ENCODE measurements at regions not wholly inside any gene's neighbourhood (a gene's known extent, or its start where the extent isn't known, plus 50 kb on each side); places are given as distances from the start of the nearest gene placed in this dataset.
"Not testable (repeated sequence)": the region's sequence is repeated elsewhere in the genome, so short reads cannot be mapped to it uniquely, and the experiment has no call there.

GRCh38 chr4:55001538-55001937, 123.9 kb downstream of the KDR start:
- Histone ChIP-seq H3K4me3 (ENCODE audit: control insufficient read depth in 1 of 2, extremely low read depth in 1 of 2, low read length in 1 of 2) (no peak overlapping the region), H3K9me3 (no peaks in the 10 kb centered on the region), H3K4me1 (ENCODE audit: control insufficient read depth in 1 of 2, extremely low read depth in 1 of 2, insufficient read depth in 2 of 2, low read length in 2 of 2) (no peaks in the 10 kb centered on the region), H3K36me3 (ENCODE audit: control insufficient read depth in 2 of 2, extremely low read depth in 1 of 2, insufficient read depth in 1 of 2, low read length in 1 of 2) (no peaks in the 10 kb centered on the region), H3K27me3 (replicated peaks in 1 of 2; ENCODE audit: control insufficient read depth in 2 of 2, extremely low read depth in 1 of 2, insufficient read depth in 2 of 2, low read length in 1 of 2) (no peaks in the 10 kb centered on the region), H3K27ac (ENCODE audit: low read length) (no peak overlapping the region)
- Mint-ChIP-seq H3K4me1 (no peaks in the 10 kb centered on the region), H3K4me3 (no peak overlapping the region), H3K9me3 (no peaks in the 10 kb centered on the region), H3K27me3 (peaks cover 5 to 13% of the 10 kb centered on the region in 2 donors), H3K27ac (no peak overlapping the region), H3K36me3 (no peaks in the 10 kb centered on the region)
- POLR2A ChIA-PET, result no interaction called here
- WGBS (ENCODE audit: insufficient coverage), result no CpG with 5 or more reads among the region's 1 CpG
- no peak for DNase-seq
- CTCF ChIA-PET, result interaction anchor here in 1 of 2 donors (0.6 kb wide), 1 partner anchor 67 kb away, joined by 7 read pairs; no protein-coding TSS in a partner anchor
- ATAC-seq (replicated peaks in 1 of 4), result no peak

DNA sequence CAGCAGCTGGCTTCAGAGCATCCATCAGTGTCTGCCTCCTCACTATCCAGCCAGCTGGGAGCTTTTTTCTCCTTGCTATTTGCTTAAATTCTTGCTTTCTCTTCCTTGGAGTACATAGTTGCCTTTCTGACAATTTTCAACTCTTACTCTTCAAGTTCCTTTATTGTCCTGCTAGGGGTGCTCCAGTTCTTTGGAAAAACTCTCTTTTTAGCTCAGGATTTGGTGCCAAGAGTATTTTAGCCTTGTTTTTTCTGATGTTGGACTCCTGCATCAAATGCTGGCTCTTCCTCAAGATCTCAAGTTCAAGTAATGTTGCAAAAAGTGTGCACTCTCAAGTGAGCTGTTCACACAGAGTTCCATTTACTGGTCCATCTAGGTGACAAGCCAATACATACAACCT, 126.4 kb downstream of the KDR start:
- no peaks in the 10 kb centered on the region for H3K4me1 ChIP-seq (ENCODE audit: control insufficient read depth in 1 of 2, extremely low read depth in 1 of 2, insufficient read depth in 2 of 2, low read length in 2 of 2)
- Mint-ChIP-seq H3K27me3 (peaks cover 5 to 13% of the 10 kb centered on the region in 2 donors), H3K9me3 (no peaks in the 10 kb centered on the region), H3K4me1 (no peaks in the 10 kb centered on the region), H3K27ac (no peak overlapping the region), H3K4me3 (no peak overlapping the region), H3K36me3 (no peaks in the 10 kb centered on the region)
- H3K27ac ChIP-seq (ENCODE audit: low read length), result no peak overlapping the region
- POLR2A ChIA-PET, result no interaction called here
- H3K27me3 ChIP-seq (replicated peaks in 1 of 2; ENCODE audit: control insufficient read depth in 2 of 2, extremely low read depth in 1 of 2, insufficient read depth in 2 of 2, low read length in 1 of 2), result no peaks in the 10 kb centered on the region
- H3K36me3 ChIP-seq (ENCODE audit: control insufficient read depth in 2 of 2, extremely low read depth in 1 of 2, insufficient read depth in 1 of 2, low read length in 1 of 2), result no peaks in the 10 kb centered on the region
- DNase-seq (no peak), ATAC-seq (replicated peaks in 1 of 4) (no peak)
- CTCF ChIA-PET, result no interaction called here
- H3K4me3 ChIP-seq (ENCODE audit: control insufficient read depth in 1 of 2, extremely low read depth in 1 of 2, low read length in 1 of 2), result no peak overlapping the region
- H3K9me3 ChIP-seq, result no peaks in the 10 kb centered on the region

- H3K9me3 ChIP-seq; H3K4me1 ChIP-seq (ENCODE audit: control insufficient read depth in 1 of 2, extremely low read depth in 1 of 2, insufficient read depth in 2 of 2, low read length in 2 of 2); H3K36me3 Mint-ChIP-seq; H3K27ac ChIP-seq (ENCODE audit: low read length); H3K27me3 ChIP-seq (replicated peaks in 1 of 2; ENCODE audit: control insufficient read depth in 2 of 2, extremely low read depth in 1 of 2, insufficient read depth in 2 of 2, low read length in 1 of 2); DNase-seq; CTCF ChIA-PET; H3K27ac Mint-ChIP-seq; ATAC-seq (replicated peaks in 1 of 4); H3K4me1 Mint-ChIP-seq; H3K36me3 ChIP-seq (ENCODE audit: control insufficient read depth in 2 of 2, extremely low read depth in 1 of 2, insufficient read depth in 1 of 2, low read length in 1 of 2); H3K4me3 ChIP-seq (ENCODE audit: control insufficient read depth in 1 of 2, extremely low read depth in 1 of 2, low read length in 1 of 2); H3K4me3 Mint-ChIP-seq; H3K27me3 Mint-ChIP-seq; POLR2A ChIA-PET: not testable (repeated sequence)
- H3K9me3 Mint-ChIP-seq, result peaks cover 7 to 20% (median 12%) of the 10 kb centered on the region in 3 donors
- WGBS (ENCODE audit: insufficient coverage), result 91% methylated on average over 24 of the region's 28 CpGs
Observed at GRCh38 chr4:54993473-54994026, 131.8 kb downstream of the KDR start.

DNA sequence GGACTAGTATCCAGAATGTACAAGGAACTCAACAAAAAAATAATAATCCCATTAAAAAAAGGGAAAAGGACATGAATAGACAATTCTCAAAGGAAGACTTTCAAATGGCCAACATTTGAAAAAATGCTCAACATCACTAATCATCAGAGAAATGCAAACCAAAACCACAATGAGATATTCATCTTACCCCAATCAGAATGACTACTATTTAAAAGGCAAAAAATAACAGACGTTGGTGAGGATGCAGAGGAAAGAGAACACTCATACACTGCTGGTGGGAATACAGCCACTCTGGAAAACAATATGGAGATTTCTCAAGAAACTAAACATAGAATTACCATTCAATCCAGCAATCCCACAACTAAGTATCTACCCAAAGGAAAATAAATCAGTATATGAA, 133.1 kb downstream of the KDR start:
- H3K4me1 Mint-ChIP-seq, result no peaks in the 10 kb centered on the region
- H3K36me3 Mint-ChIP-seq, result no peaks in the 10 kb centered on the region
- no peaks in the 10 kb centered on the region for H3K27me3 ChIP-seq (replicated peaks in 1 of 2; ENCODE audit: control insufficient read depth in 2 of 2, extremely low read depth in 1 of 2, insufficient read depth in 2 of 2, low read length in 1 of 2)
- ChIA-PET CTCF (no interaction called here), POLR2A (no interaction called here)
- H3K4me3 ChIP-seq (ENCODE audit: control insufficient read depth in 1 of 2, extremely low read depth in 1 of 2, low read length in 1 of 2), result no peak overlapping the region
- ATAC-seq (replicated peaks in 1 of 4), result no peak
- no peaks in the 10 kb centered on the region for H3K36me3 ChIP-seq (ENCODE audit: control insufficient read depth in 2 of 2, extremely low read depth in 1 of 2, insufficient read depth in 1 of 2, low read length in 1 of 2)
- H3K27me3 Mint-ChIP-seq, result peaks cover 0 to 4% of the 10 kb centered on the region in 2 donors
- peaks cover 16 to 31% (median 17%) of the 10 kb centered on the region in 3 donors for H3K9me3 Mint-ChIP-seq
- DNase-seq, result no peak
- H3K27ac ChIP-seq (ENCODE audit: low read length), result no peak overlapping the region
- no peaks in the 10 kb centered on the region for H3K4me1 ChIP-seq (ENCODE audit: control insufficient read depth in 1 of 2, extremely low read depth in 1 of 2, insufficient read depth in 2 of 2, low read length in 2 of 2)
- no peak overlapping the region for H3K4me3 Mint-ChIP-seq
- no peak overlapping the region for H3K27ac Mint-ChIP-seq
- H3K9me3 ChIP-seq, result peaks cover 3% of the 10 kb centered on the region
- WGBS (ENCODE audit: insufficient coverage), result no CpG with 5 or more reads among the region's 1 CpG

DNA sequence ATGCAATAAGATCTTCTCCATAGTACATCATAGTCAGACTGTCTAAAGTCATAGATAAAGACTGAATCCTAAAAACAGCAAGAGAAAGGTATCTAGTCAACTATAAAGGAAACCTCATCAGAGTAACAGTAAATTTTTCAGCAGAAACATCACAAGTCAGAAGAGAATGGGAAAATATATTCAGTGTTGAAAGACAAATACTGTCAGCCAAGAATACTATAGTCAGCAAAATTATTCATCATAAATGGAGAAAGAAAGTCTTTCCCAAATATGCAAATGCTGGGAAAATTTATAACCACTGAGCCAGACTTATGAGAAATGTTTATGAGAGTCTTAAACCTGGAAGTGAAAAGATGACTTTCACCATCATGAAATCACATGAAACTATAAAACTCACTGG, 136.7 kb downstream of the KDR start:
- H3K4me1 ChIP-seq (ENCODE audit: control insufficient read depth in 1 of 2, extremely low read depth in 1 of 2, insufficient read depth in 2 of 2, low read length in 2 of 2), result no peaks in the 10 kb centered on the region
- H3K9me3 ChIP-seq, result peaks cover 3% of the 10 kb centered on the region
- ChIA-PET POLR2A (no interaction called here), CTCF (no interaction called here)
- ATAC-seq (replicated peaks in 1 of 4) (no peak), DNase-seq (no peak)
- H3K36me3 ChIP-seq (ENCODE audit: control insufficient read depth in 2 of 2, extremely low read depth in 1 of 2, insufficient read depth in 1 of 2, low read length in 1 of 2), result no peaks in the 10 kb centered on the region
- H3K27me3 ChIP-seq (replicated peaks in 1 of 2; ENCODE audit: control insufficient read depth in 2 of 2, extremely low read depth in 1 of 2, insufficient read depth in 2 of 2, low read length in 1 of 2), result peaks cover 0 to 8% of the 10 kb centered on the region in 2 experiments
- Mint-ChIP-seq H3K27ac (no peak overlapping the region), H3K9me3 (peaks cover 19 to 34% (median 21%) of the 10 kb centered on the region in 3 donors), H3K4me1 (no peaks in the 10 kb centered on the region), H3K27me3 (peaks cover 0 to 7% of the 10 kb centered on the region in 2 donors), H3K36me3 (no peaks in the 10 kb centered on the region), H3K4me3 (no peak overlapping the region)
- H3K4me3 ChIP-seq (ENCODE audit: control insufficient read depth in 1 of 2, extremely low read depth in 1 of 2, low read length in 1 of 2), result no peak overlapping the region
- H3K27ac ChIP-seq (ENCODE audit: low read length), result no peak overlapping the region

DNA sequence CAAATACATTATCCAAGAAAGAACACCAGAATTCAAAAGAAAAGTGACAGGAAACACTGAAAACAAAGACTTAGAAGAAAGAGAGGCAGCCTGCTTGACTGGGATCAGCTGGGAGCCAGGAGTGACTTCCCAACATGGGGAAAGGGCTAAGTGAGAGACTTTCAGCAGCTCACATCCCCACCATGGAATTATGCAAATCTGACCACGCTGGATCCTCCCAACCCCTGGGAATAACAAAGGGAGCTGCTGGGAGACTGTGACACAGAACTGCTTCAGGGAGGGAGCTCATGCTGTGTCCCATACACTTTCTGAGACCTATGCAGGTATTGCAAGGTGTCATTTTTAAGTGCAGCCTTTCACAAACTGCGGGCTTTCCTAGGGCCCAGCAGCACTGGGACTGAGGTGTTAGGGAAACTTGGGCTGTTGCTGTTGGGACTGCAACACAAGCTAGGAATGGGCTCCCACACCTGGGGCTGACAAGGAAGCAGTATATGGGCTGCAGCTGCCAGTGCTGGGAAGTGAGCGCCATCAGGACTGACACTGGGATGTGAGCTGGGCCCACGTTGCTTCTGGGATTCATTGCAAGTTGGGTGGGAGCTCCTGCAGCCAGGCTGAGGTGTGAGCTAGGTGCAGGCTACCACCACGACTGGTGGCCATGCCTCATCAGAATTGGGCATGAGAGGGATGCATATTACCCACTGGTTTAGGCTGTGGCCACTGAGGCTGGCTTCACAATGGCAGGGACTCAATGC, 139.1 kb downstream of the KDR start:
- Histone ChIP-seq H3K4me3 (ENCODE audit: control insufficient read depth in 1 of 2, extremely low read depth in 1 of 2, low read length in 1 of 2) (no peak overlapping the region), H3K4me1 (ENCODE audit: control insufficient read depth in 1 of 2, extremely low read depth in 1 of 2, insufficient read depth in 2 of 2, low read length in 2 of 2) (no peaks in the 10 kb centered on the region), H3K9me3 (peaks cover 3% of the 10 kb centered on the region), H3K36me3 (ENCODE audit: control insufficient read depth in 2 of 2, extremely low read depth in 1 of 2, insufficient read depth in 1 of 2, low read length in 1 of 2) (no peaks in the 10 kb centered on the region), H3K27ac (ENCODE audit: low read length) (no peak overlapping the region), H3K27me3 (replicated peaks in 1 of 2; ENCODE audit: control insufficient read depth in 2 of 2, extremely low read depth in 1 of 2, insufficient read depth in 2 of 2, low read length in 1 of 2) (peaks cover 0 to 8% of the 10 kb centered on the region in 2 experiments)
- Mint-ChIP-seq H3K36me3 (no peaks in the 10 kb centered on the region), H3K4me1 (no peaks in the 10 kb centered on the region), H3K9me3 (peaks cover 15 to 31% (median 19%) of the 10 kb centered on the region in 3 donors), H3K4me3 (no peak overlapping the region), H3K27me3 (peaks cover 0 to 10% of the 10 kb centered on the region in 2 donors), H3K27ac (no peak overlapping the region)
- ATAC-seq (replicated peaks in 1 of 4), result no peak
- CTCF ChIA-PET, result no interaction called here
- POLR2A ChIA-PET, result no interaction called here
- 88% methylated on average over 3 of the region's 5 CpGs for WGBS (ENCODE audit: insufficient coverage)
- DNase-seq, result no peak
